ENCODE measurements at regions not wholly inside any gene's neighbourhood (a gene's known extent, or its start where the extent isn't known, plus 50 kb on each side); places are given as distances from the start of the nearest gene placed in this dataset.

GRCh38 chr5:4180703-4181102, 585.1 kb downstream of the IRX1 start:
- TF ChIP-seq GATA2 (IDR thresholded peaks at IDR 0.05; ENCODE audit: insufficient read depth, insufficient read length, low read depth, low read length) = no peak
- TF ChIP-seq MAX (IDR thresholded peaks at IDR 0.05; ENCODE audit: insufficient read depth, insufficient read length) = no peak
- no peak for TF ChIP-seq POLR2A (IDR thresholded peaks at IDR 0.05; ENCODE audit: low read depth, low read length)
- no peak for TF ChIP-seq FOS (IDR thresholded peaks at IDR 0.05; ENCODE audit: borderline replicate concordance, insufficient read depth, low read length)
- Histone ChIP-seq H3K9me3 (replicated peaks; ENCODE audit: control insufficient read depth, insufficient read depth, low read length) (peaks cover 2% of the 10 kb centered on the region), H3K79me2 (ENCODE audit: control insufficient read depth, insufficient read depth, low read length) (no peaks in the 10 kb centered on the region), H3K27ac (ENCODE audit: insufficient read depth, low read depth, low read length) (no peak overlapping the region), H3K4me1 (ENCODE audit: control insufficient read depth, extremely low read depth, insufficient read depth, low read length) (no peaks in the 10 kb centered on the region), H4K20me1 (replicated peaks; ENCODE audit: control insufficient read depth, extremely low read depth, insufficient read depth, low read length) (no peaks in the 10 kb centered on the region), H3K36me3 (ENCODE audit: control insufficient read depth in 2 of 2, extremely low read depth in 1 of 2, insufficient read depth in 2 of 2, low read length in 2 of 2) (no peaks in the 10 kb centered on the region), H3K4me3 (replicated peaks in 1 of 3; ENCODE audit: insufficient read depth in 1 of 3, low read depth in 1 of 3, low read length in 3 of 3) (no peak overlapping the region), H2AFZ (ENCODE audit: low read depth, low read length) (no peak overlapping the region), H3K27me3 (ENCODE audit: control insufficient read depth in 2 of 2, insufficient read depth in 2 of 2, low read length in 2 of 2) (no peaks in the 10 kb centered on the region), H3K9me1 (replicated peaks; ENCODE audit: control insufficient read depth, extremely low read depth, insufficient read depth, low read length) (no peaks in the 10 kb centered on the region), H3K4me2 (ENCODE audit: insufficient read depth, low read length) (no peak overlapping the region), H3K9ac (replicated peaks; ENCODE audit: extremely low read depth, insufficient read depth, low read length) (no peak overlapping the region)
- CTCF ChIA-PET = no interaction called here
- dilution Hi-C loops (cut with MboI; ENCODE audit: extremely low pct_ligation_motif_present, low sequenced_read_pairs) = no loop called here
- DNase-seq (ENCODE audit: low read depth, low spot score) = no peak
- BruUV-seq (replicated peaks) = no TSS peak
- intact Hi-C loops (cut with micrococcal nuclease) = no loop called here
- POLR2A ChIA-PET = no interaction called here
- no peak for FAIRE-seq

GRCh38 chr5:4182144-4182543, 586.5 kb downstream of the IRX1 start:
- no peaks in the 10 kb centered on the region for H3K79me2 ChIP-seq (ENCODE audit: control insufficient read depth, insufficient read depth, low read length)
- dilution Hi-C loops (cut with MboI; ENCODE audit: extremely low pct_ligation_motif_present, low sequenced_read_pairs) (no loop called here), intact Hi-C loops (cut with micrococcal nuclease) (no loop called here)
- BruUV-seq (replicated peaks) = no TSS peak
- H3K9me3 ChIP-seq (replicated peaks; ENCODE audit: control insufficient read depth, insufficient read depth, low read length) = peaks cover 2% of the 10 kb centered on the region
- no peaks in the 10 kb centered on the region for H3K4me1 ChIP-seq (ENCODE audit: control insufficient read depth, extremely low read depth, insufficient read depth, low read length)
- H3K4me2 ChIP-seq (ENCODE audit: insufficient read depth, low read length) = no peak overlapping the region
- ChIA-PET CTCF (no interaction called here), POLR2A (no interaction called here)
- H3K9me1 ChIP-seq (replicated peaks; ENCODE audit: control insufficient read depth, extremely low read depth, insufficient read depth, low read length) = no peaks in the 10 kb centered on the region
- no peaks in the 10 kb centered on the region for H3K27me3 ChIP-seq (ENCODE audit: control insufficient read depth in 2 of 2, insufficient read depth in 2 of 2, low read length in 2 of 2)
- H3K27ac ChIP-seq (ENCODE audit: insufficient read depth, low read depth, low read length) = no peak overlapping the region
- no peak for FAIRE-seq
- no peak overlapping the region for H3K9ac ChIP-seq (replicated peaks; ENCODE audit: extremely low read depth, insufficient read depth, low read length)
- no peaks in the 10 kb centered on the region for H3K36me3 ChIP-seq (ENCODE audit: control insufficient read depth in 2 of 2, extremely low read depth in 1 of 2, insufficient read depth in 2 of 2, low read length in 2 of 2)
- no peak overlapping the region for H2AFZ ChIP-seq (ENCODE audit: low read depth, low read length)
- TF ChIP-seq CTCF (IDR thresholded peaks at IDR 0.05; ENCODE audit: extremely low read depth in 1 of 2, insufficient read depth in 1 of 2, low read depth in 1 of 2, low read length in 2 of 2) = no peak
- no peak for TF ChIP-seq MAX (IDR thresholded peaks at IDR 0.05; ENCODE audit: insufficient read depth, insufficient read length)
- no peak for TF ChIP-seq GATA2 (IDR thresholded peaks at IDR 0.05; ENCODE audit: insufficient read depth, insufficient read length, low read depth, low read length)
- no peak for TF ChIP-seq POLR2AphosphoS5 (IDR thresholded peaks at IDR 0.05; ENCODE audit: insufficient read depth, low read depth, low read length)
- TF ChIP-seq JUN (IDR thresholded peaks at IDR 0.05; ENCODE audit: borderline replicate concordance, insufficient read depth, insufficient read length, low read depth) = no peak
- no peak for TF ChIP-seq EZH2 (IDR thresholded peaks at IDR 0.05; ENCODE audit: borderline replicate concordance, low read depth, low read length, severe bottlenecking)
- TF ChIP-seq FOS (IDR thresholded peaks at IDR 0.05; ENCODE audit: borderline replicate concordance, insufficient read depth, low read length) = no peak
- no peak for TF ChIP-seq POLR2A (IDR thresholded peaks at IDR 0.05; ENCODE audit: low read depth, low read length)
- no peak for TF ChIP-seq MYC (IDR thresholded peaks at IDR 0.05; ENCODE audit: low read depth, low read length)
- no peaks in the 10 kb centered on the region for H4K20me1 ChIP-seq (replicated peaks; ENCODE audit: control insufficient read depth, extremely low read depth, insufficient read depth, low read length)
- DNase-seq (ENCODE audit: low read depth, low spot score) = no peak
- no peak overlapping the region for H3K4me3 ChIP-seq (replicated peaks in 1 of 3; ENCODE audit: insufficient read depth in 1 of 3, low read depth in 1 of 3, low read length in 3 of 3)
